ENCODE measurements at regions not wholly inside any gene's neighbourhood (a gene's known extent, or its start where the extent isn't known, plus 50 kb on each side); places are given as distances from the start of the nearest gene placed in this dataset.
A peak's percentile ranks its signal among the peaks of the same experiment; 100 is the strongest.

DNA sequence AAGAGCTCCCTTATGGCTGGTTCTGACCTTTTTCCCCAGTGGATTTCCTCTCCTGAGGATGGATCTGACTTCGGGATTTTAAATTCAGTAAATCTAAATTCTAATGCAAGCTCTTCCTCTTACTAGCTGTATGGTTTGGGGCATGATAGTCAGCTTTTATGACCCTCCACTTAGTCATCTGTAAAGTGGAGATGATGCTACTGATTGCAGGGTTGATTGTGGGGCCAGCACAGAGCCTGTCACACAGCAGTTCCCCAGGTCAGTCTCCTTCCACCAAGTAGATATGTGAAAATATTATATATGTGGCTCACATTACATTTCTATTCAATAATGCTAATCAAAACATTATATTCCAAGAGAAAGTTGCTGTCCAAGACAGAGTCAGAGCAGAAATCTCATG, 141.3 kb upstream of the UBE2E1 start:
- DNase-seq (ENCODE audit: low spot score), result no peak

DNA sequence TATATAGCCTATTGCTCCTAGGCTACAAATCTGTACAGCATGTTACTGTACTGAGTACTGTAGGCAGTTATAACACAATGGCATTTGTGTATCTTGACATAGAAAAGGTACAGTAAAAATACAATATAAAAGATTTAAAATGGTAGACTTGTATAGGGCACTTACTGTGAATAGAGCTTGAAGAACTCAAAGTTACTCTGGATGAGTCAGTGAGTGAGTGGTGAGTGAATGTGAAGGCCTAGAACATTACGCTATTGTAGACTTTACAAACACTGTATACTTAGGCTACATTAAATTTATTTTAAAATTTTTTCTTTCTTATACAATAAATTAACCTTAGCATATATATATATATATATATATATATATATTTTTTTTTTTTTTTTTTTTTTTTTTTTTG, 140.0 kb upstream of the UBE2E1 start:
- DNase-seq (ENCODE audit: low spot score), result no peak

DNA sequence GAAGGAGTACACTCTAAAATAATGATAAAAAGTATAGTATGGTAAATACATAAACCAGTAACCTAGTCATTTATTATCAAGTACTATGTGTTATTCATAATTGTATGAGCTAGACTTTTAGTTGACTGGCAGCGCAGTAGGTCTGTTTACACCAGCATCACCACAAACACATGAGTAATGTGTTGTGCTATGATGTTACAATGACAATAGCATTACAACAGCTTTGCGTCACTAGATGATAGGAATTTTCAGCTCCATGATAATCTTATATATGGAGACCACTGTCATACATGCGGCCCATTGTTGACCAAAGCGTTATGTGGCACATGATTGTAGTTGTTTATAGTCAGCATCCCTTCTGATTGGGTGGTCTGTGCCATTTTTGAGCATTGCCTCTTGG, 138.9 kb upstream of the UBE2E1 start:
- DNase-seq (ENCODE audit: low spot score), result no peak

DNA sequence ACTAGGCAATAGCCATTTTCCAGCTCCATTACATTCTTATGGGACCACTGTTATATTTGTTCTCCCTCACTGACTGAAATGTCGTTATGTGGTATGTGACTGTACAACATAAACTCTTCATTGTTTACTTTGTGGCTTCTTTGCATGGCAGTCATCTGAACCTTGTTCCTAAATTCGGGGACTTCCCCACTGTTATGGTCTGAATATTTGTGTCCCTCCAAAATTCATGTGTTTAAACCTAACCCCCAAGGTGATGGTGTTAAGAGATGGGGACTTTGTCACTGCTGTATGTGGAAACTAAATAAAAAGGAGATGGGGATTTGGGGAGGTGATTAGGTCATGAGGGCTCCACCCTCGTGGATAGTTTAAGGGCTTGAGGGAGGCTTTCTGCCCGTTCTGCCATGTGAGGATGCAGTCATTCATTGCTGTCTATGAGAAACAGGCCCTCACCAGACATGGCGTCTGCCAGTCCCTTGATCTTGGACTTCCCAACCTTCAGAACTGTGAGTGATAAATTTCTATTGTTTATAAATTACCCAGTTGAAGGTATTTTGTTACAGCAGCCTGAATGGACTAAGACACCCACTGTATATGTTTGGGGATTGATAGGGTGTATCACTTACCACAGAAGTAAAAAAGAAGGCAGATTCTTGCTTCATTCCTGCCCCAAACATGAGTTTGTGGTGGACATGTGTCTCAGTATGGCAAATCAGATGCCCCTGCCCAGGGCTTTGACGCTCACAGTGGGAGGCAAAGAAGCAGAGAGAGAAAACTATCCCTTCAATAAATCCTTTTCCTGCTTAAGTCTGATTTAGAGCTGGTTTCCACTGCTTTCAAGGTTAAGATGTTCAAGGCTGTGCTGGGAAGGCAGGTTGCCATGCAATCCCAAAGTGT, 138.0 kb upstream of the UBE2E1 start:
- no peak for DNase-seq (ENCODE audit: low spot score)

DNA sequence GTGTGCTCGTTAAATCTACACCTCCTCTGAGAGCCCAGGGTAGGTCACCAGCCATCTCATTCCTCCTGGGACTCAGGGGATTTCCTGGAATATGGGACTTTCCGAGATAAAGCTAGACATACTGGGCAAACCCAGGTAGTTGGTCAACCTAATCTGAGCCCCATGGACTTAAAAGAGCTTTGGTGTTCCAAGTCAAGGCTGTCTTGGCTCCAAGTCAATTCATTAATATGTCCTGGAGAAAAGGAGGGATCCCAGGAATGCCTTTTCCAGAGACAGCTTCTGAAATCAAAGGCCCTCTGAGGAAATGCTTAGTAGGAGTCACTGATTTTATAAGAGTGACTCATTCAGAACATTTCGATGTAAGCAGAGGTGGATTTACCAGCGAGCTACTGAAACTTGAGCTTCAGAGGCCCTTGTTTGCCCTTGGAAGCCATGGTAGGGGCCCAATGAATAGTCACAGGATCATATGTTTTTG, 137.3 kb upstream of the UBE2E1 start:
- no peak for DNase-seq (ENCODE audit: low spot score)

DNA sequence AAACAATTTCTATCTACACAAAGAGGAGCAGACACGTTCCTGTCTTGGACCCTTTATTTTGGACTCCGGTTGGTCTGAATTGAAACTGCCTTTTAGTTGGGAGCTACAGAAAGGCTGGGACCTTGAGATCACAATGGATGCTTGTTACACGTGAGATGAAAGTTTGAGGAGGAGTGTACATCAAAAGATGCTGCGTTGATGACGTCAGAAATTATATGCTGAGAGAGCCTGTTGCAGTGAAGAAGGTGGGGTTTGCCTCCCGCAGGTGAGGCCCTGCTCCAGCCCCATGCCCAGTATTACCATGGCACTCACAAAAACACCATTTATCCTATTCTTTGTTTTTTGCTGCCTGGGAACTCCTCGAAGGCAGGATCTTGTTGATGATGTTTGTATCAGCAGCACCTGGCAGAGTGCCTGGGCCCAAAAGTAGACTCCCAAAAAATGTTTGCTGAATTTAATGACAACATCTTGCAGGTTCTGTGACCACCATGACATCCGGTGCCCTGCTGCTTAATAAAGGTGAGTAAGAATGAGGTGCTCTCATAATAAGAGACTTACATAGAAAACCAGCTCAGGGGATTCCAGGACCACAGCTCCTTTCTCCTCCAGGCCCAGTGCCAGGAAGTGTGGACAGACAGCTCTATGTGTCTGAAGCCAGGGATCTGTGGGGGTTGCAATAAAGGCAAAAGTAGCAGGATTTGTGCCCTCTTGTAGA, 136.1 kb upstream of the UBE2E1 start:
- DNase-seq (ENCODE audit: low spot score), result no peak

DNA sequence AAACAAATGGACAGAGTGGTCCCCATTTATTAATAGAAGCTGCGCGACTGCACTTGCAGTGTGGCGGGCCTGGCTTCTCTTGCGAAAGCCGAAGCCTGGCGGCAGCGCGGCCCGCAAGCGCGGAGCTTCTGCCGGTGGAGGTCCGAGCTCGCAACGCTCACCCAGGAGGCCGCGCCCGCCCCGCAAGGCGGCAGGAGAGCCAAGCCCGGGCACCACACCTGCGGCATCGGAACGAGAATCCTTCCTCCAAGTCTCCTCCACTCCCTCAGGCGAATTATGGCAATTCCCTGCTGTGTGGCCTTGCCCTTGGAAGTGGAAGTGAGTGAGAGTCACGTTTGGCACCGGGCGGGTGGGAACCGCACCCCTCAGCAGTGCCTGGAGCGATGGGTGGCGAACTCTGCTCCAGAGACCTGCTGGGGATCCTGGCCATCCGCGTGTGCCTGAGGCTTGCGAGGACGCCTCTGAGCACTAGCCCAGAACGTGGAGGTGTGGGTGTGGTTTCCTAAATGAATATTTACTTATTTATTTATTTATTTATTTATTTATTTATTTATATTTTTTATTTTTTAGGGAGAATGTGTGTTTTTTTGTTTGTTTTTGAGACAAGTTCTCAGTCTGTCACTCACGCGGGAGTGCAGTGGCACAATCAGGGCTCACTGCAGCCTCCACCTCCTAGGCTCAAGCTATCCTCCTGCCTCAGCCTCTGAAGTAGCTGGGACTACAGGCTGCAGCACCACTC, 133.7 kb upstream of the UBE2E1 start:
- no peak for DNase-seq (ENCODE audit: low spot score)

DNA sequence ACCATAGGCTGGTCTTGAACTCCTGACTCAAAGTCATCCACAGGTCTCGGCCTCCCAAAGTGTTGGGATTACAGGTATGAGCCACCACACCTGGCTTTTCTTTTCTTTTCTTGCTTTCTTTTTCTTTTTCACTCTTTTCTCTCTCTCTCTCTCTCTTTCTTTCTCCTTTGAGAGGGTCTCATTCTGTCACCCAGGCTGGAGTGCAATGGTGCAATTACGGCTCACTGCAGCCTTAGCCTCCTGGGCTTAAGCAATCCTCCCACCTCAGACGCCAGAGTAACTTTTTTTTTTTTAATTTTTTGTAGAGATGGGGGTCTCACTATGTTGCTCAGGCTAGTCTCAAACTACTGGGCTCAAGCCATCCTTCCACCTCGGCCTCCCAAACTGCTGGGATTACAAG, 133.1 kb upstream of the UBE2E1 start:
- no peak for DNase-seq (ENCODE audit: low spot score)

DNA sequence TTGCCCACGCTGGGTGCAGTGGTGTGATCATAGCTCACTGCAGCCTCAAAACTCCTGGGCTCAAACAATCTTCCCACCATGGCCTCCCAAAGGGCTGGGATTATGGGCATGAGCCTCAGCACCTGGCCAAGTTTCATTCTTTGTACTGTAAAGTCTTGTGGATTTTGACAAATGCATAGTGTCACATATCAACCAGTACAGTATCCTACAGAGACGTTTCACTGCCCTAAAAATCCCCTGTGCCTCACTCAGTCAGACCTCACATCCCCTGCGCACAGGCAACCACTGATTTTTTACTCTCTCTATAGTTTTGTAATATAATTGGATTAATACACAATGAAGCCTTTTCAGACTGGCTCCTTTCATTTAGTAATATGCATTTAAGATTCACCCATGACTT, 130.7 kb upstream of the UBE2E1 start:
- DNase-seq (ENCODE audit: low spot score), result no peak

DNA sequence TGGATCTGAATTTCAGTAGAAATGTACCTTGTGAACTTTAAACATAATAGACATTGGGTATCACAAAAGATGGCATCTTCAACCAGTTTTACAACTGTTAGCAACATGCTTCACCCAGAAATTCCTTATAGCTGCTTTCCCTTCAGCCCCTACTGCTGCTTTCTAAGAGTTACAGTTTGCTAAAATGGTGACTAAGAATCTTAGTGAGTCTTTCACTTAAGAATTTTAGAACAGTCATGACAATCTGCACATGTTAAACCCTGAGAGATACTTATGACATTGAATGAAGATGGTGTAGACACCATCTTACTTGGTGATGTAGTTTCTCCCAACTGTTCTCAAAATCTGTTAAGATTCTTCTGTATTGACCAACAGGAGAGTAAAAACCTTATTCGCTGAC, 129.7 kb upstream of the UBE2E1 start:
- DNase-seq (ENCODE audit: low spot score), result no peak

DNA sequence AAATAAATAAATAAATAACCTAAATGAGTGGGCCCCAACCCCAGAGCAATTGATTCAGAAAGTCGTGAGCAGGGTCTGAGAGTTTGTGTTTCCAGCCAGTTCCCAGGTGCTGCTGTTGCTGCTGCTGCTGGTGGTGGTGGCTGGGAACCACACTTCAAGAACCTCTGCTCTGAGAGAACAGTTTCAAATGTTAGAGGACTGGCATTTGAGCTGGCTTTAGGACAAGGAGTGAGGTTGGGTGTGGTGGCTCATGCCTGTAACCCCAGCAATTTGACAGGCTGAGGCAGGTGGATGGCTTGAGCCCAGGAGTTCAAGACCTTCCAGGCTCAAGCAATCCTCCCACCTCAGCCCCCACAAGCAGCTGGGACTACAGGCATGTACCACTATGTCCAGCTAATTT, 123.1 kb upstream of the UBE2E1 start:
- DNase-seq (ENCODE audit: low spot score), result no peak

DNA sequence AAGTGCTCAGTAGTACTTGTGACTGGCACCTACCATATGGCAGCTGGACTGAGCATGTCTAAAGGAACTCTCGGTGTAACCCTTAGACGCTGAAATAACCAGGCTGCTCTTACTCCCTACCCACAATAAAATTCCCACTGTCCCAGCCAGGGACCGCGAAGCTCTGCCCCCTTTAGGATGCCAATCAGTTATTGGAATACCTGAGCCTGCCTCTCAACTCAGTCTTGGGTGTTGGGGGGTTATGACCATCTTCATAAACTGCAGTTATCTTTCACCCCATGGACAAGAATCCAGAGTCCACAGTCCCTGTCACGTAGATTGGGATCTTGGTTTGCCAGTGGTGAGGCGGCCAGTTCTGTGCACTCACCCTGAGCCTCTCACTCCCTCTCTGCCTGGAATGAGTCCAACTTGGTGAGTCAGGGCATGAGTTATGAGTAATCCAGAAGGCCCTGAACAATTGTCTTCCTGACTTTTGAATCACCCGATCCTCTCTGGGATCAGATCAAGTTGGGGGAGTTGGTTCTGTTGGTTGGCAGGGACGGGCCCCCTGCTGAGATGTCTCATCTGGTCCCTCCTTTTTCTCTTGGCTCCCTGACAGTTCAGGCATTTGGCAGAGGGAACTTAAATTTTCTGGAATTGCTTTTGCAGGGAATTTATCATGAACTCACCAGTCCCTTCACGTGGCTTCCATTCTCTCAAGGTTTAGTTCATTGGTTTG, 120.1 kb upstream of the UBE2E1 start:
- DNase-seq (ENCODE audit: low spot score), result peak; percentile 93

DNA sequence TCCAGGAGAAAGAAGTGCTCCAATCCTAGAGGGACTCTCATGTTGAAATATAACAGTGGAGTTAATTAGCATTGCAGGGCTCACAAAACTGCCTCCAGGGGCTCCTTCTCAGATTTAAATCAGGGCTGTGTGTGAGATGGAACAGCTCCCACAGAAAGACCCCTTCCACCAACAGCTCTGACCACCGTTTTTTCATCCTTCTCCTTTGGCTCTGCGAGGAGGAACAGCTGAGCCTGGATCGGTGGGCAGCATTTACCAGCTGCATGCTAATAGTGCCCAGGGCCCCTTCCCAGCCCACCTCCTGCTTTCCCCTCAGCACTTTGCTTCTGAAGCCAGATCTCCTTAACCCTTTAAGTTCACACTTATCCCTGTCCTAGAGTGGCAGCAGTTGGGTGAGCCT, 119.2 kb upstream of the UBE2E1 start:
- DNase-seq (ENCODE audit: low spot score), result no peak

DNA sequence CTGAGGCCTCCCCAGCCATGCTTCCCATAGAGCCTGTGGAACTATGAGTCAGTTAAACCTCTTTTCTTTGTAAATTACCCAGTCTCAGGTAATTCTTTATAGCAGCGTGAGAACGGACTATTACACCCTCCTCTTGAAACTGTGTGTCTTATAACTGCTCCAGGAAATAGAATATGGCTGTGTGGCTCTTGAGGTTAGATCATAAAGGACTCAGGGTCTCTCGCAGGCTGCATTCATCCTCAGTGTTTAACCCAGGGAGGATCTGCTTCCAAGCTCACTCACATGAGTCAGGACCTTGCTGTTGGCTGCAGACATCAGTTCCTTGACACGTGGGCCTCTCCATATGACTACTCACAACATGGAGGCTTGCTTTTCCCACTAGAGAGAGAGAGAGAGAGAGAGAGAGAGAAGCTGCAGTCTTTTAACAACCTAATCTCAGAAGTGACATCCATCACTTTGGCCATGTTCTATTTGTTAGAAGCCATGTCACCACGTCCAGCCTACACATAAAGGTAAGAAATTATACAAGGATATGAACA, 114.3 kb upstream of the UBE2E1 start:
- DNase-seq (ENCODE audit: low spot score), result no peak

DNA sequence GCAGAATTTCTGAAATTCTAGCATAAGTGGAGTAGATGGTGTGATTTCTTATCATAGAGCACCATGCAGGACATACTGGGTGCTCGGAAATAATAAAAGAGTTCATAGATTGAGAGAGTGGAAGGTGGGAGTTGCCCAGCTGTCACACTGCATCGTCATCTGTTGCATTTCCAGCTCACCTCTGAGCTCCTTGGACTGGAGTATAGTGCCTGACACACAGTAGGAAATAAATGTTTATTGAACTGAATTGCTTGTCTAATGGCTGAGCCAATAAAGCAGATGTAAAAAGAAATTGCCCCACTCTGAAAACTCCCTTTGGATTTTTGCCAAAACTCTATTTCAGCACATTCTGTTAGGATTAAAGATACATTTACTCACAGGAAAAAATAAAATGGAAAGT, 108.9 kb upstream of the UBE2E1 start:
- DNase-seq (ENCODE audit: low spot score), result no peak

DNA sequence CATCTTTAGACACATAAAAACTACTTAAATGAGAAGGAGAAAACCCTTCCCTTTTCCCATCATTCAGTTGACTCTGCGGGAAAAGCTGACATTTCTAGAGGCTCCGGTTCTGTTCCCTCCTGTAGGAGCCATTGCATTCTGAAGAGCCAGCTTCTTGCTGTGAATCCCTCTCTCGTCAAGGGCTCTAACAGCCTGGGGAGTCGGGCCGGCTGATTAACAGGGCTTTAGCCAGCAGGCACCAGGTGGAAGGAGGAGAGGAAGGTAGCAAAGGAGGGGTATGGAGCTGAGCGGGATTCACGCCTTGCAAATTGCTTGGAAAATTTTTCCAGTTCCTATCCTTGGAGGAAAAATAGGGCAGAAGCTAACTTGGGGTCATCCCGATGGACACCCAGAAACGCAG, 108.3 kb upstream of the UBE2E1 start:
- no peak for DNase-seq (ENCODE audit: low spot score)

DNA sequence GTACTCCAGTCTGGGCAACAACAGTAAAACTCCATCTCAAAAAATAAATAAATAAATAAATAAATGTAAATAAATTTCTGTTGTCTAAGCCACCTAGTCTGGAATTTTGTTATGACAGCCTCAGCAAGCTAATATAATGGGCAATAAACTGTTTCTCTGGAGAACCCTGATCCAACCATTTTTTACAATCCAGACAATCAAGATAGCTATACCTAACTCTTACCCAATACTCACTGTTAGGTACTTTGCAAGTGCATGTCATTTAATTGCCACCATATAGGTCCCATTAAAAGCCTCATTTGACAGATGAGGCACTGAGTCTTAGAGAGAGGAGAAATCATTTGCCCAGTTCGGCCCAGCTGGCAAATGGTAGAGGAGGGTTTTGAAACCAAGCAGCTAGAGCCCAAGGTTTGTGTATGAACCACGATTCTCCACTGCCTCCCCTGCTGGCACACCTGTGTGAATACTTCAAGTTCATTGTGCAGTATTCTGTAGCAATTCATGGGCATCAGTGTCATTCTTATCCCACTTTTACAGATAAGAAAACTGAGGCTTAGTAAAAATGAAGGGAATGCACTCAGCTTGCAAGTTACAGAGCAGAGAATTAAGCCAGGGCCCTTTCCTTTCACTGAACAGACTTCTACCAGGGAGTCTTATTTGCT, 107.0 kb upstream of the UBE2E1 start:
- DNase-seq (ENCODE audit: low spot score), result no peak

DNA sequence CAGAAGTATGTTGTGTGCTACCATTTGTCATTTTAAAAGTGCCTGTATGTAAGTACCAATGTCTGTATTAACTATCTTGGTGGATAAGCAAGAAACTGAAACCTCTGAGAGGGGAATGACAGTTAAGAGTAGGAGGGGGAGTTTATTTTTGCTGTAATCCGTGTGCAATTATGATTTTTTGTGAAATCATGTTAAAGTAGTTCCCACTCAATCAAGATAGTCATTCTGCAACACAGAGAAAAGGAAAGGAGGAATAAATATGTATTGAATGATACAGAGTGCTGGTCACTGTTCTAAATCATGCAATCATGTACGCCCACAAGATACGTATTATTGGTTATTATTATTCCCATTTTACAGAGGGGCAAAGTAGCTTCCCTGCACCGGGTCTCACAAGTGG, 105.1 kb upstream of the UBE2E1 start:
- DNase-seq (ENCODE audit: low spot score), result no peak

DNA sequence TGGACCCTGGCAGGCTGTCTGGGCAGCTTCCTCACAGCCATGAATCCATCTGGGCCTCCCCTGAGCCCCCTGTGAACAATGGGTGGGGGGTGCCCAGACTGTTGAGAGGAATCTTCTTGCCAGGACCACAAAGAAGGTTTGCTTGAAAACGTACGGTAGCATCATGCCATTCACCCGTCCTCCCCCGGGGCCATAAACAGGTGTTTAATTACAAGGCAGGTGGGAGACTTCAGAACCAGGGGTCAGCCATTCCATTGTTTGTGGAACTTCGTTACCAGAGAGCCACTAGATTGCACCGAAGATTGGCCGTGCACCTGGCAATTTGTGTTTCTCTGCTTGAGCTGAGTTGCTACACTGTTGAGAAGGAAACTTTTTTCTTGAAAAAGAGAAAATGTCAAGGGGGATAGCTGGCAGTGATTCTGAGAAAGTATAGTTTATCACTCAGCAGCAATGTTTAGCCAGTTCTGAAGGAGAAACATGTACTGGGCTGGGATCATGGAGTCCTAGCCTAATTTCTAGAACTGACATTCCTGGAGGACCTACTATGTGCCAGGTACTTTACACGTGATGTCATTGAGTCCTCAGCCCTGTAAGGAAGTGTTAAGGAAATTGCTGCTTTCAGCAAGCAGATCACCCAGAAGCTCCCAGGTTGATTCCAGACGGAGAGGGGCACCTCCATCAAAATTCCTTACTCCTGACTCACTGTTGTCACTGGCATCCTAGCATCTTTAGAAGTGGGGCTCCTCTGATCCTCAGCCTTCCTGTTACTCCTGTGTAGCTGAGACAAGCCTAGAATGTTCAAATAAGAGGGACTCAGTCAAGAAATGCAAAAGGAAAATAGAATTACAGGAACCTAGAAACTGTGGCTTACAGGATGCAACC, 103.8 kb upstream of the UBE2E1 start:
- DNase-seq (ENCODE audit: low spot score), result no peak

DNA sequence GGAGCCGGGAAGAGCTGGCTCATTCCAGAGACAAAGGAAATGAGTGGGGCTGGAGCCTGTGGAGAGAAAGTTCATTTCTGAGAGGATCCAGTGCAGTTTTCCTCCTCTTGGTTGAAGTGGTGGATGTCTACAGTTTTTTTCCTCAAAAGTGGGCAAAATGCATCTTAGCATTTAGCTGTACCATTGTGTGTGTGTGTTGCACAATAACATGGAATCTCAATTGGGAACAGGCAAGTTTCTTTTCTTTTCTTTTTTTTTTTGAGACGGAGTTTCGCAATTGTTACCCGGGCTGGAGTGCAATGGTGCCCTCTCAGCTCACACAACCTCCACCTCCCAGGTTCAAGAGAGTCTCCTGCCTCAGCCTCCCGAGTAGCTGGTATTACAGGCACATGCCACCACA, 101.5 kb upstream of the UBE2E1 start:
- no peak for DNase-seq (ENCODE audit: low spot score)

All from ureter (tissue), 1 donor.